ENCODE measurements at regions not wholly inside any gene's neighbourhood (a gene's known extent, or its start where the extent isn't known, plus 50 kb on each side); places are given as distances from the start of the nearest gene placed in this dataset.

DNA sequence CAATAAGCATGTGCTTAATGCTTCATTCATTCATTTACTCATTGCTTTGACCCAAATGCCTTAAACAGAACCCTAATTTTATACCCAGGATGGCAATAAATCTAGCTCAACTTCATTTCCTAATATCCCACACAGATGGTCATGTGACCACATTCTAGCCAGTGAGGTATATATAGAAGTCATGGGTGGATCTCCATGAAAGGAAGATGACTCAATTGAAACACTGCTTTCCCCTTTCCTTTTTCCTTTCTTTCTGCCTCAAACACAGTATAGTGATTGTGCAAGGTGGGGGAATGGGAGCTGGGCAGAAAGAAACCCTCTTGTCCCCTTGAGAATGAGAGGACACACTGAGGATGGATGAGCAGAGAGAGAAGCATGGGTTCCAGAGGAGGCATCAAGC lies 183.5 kb upstream of the PRICKLE2 start:
- no peak overlapping the region for H3K4me3 ChIP-seq (ENCODE audit: low read depth, low read length)
- TF ChIP-seq, protein P1, sequence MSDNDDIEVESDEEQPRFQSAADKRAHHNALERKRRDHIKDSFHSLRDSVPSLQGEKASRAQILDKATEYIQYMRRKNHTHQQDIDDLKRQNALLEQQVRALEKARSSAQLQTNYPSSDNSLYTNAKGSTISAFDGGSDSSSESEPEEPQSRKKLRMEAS (IDR thresholded peaks at IDR 0.05; ENCODE audit: low read depth, low read length): no peak
- TF ChIP-seq POLR2A (IDR thresholded peaks at IDR 0.05; ENCODE audit: extremely low read depth, insufficient read length) (no peak), MYC (IDR thresholded peaks at IDR 0.05; ENCODE audit: low read depth, low read length) (no peak)
- TF ChIP-seq, protein P2, sequence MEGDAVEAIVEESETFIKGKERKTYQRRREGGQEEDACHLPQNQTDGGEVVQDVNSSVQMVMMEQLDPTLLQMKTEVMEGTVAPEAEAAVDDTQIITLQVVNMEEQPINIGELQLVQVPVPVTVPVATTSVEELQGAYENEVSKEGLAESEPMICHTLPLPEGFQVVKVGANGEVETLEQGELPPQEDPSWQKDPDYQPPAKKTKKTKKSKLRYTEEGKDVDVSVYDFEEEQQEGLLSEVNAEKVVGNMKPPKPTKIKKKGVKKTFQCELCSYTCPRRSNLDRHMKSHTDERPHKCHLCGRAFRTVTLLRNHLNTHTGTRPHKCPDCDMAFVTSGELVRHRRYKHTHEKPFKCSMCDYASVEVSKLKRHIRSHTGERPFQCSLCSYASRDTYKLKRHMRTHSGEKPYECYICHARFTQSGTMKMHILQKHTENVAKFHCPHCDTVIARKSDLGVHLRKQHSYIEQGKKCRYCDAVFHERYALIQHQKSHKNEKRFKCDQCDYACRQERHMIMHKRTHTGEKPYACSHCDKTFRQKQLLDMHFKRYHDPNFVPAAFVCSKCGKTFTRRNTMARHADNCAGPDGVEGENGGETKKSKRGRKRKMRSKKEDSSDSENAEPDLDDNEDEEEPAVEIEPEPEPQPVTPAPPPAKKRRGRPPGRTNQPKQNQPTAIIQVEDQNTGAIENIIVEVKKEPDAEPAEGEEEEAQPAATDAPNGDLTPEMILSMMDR (IDR thresholded peaks at IDR 0.05; ENCODE audit: low read depth, low read length): no peak
- no peak for DNase-seq (ENCODE audit: low read depth)

DNA sequence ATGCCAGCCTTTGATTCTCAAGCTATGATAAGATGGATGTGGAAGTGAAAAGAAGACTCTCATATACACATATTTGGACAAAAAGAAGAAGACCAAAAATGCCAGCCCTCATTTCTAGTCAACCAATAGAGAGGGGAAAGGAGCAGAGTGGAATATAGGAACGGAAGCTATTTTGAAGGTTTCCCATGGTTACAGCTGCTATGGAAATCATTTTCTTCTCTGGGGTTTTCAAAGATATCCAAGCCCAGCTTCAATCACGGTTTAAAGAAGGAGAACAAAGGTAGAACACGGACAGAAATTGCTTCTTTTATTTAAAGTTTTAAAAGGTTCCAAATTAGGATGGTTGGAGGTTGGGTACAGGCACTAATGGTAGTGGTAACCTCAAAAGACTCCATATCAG lies 181.0 kb upstream of the PRICKLE2 start:
- no peak overlapping the region for H3K4me3 ChIP-seq (ENCODE audit: low read depth, low read length)
- no peak for DNase-seq (ENCODE audit: low read depth)
- TF ChIP-seq, protein P2 (IDR thresholded peaks at IDR 0.05; ENCODE audit: low read depth, low read length): no peak
- TF ChIP-seq, protein P1 (IDR thresholded peaks at IDR 0.05; ENCODE audit: low read depth, low read length): no peak
- TF ChIP-seq POLR2A (IDR thresholded peaks at IDR 0.05; ENCODE audit: extremely low read depth, insufficient read length) (no peak), MYC (IDR thresholded peaks at IDR 0.05; ENCODE audit: low read depth, low read length) (no peak)

DNA sequence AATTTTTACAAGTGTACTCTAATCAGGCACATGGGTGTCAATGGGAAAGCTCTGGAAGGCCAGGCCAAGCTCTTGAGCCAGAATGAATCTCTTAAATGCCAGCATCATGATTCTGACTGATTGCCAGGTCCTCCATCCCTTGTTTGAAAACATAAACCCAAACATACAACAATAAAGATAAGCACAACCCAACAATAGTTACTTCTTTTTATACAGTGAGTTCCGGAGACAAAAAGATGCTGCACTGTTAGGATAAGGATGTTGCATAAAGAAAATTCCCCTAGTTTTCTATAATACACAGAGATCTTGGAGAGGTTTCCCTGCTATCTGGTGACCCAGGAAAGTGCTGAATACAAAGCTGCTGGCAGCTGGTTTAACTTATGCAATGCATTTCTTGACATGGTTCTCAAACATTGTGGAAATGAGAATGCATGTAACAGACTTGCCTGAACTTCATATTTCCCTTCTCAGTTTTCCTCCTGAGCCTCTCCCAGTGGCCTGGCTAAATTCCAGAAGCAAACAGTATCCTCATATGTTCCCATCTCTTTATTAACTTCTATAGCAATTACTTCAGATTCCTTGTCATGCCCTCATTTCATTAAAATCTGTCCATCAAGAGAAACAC lies 180.1 kb upstream of the PRICKLE2 start:
- DNase-seq (ENCODE audit: low read depth): no peak
- TF ChIP-seq MYC (IDR thresholded peaks at IDR 0.05; ENCODE audit: low read depth, low read length): no peak
- TF ChIP-seq, protein P2 (IDR thresholded peaks at IDR 0.05; ENCODE audit: low read depth, low read length): no peak
- TF ChIP-seq POLR2A (IDR thresholded peaks at IDR 0.05; ENCODE audit: extremely low read depth, insufficient read length): no peak
- TF ChIP-seq, protein P1 (IDR thresholded peaks at IDR 0.05; ENCODE audit: low read depth, low read length): no peak
- no peak overlapping the region for H3K4me3 ChIP-seq (ENCODE audit: low read depth, low read length)

DNA sequence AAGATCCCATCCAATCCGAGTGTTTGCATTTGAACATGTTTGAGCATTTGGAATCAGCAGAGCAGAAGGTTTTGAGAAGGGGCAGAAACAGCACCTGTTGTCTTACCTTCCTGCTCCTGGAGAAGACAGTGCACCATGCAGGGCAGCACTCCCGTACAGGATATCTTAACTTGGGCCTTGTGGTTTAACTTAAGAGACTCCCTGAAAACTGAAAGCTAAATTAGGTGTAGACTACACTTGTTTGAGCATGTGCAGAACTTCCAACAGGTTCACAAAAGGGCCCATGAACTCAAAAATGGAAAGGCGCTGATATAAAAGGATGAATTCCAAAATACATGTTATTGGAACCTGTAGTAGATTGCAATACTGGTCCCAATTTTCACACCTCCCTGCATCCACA lies 175.4 kb upstream of the PRICKLE2 start:
- H3K4me3 ChIP-seq (ENCODE audit: low read depth, low read length): no peak overlapping the region
- TF ChIP-seq MYC (IDR thresholded peaks at IDR 0.05; ENCODE audit: low read depth, low read length): no peak
- TF ChIP-seq, protein P2 (IDR thresholded peaks at IDR 0.05; ENCODE audit: low read depth, low read length): no peak
- TF ChIP-seq POLR2A (IDR thresholded peaks at IDR 0.05; ENCODE audit: extremely low read depth, insufficient read length): no peak
- TF ChIP-seq, protein P1 (IDR thresholded peaks at IDR 0.05; ENCODE audit: low read depth, low read length): no peak
- DNase-seq (ENCODE audit: low read depth): no peak

DNA sequence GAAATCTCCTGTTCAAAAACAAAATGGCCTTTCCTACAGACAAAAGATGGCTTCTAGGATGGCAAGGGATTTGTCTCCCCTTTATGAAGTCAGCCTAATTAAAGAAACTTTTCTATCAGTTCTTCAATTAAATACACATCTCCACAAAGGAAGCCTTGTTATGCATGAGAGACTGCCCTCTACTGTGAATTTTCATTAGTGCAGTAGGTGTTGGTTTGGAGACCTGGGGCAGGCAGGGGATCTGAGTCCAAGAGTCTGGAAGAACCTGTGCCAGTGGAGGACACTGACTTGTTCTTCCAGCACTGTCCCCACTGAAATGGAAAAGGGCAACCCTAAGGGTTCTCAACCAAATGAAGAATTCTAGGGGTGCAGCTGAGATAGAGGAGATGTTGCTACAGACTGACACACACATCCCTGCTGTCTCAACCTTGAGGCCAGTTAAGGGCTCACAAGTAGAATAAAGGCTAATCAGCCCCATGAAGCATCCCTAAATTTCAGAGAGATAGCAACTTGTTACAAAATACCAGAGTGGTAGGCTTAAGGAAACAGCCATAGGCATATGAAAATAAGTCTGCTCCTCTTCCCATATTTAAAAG lies 174.0 kb upstream of the PRICKLE2 start:
- peak; percentile 36 for DNase-seq (ENCODE audit: low read depth)
- TF ChIP-seq, protein P2 (IDR thresholded peaks at IDR 0.05; ENCODE audit: low read depth, low read length): peak; percentile 47
- no peak for TF ChIP-seq MYC (IDR thresholded peaks at IDR 0.05; ENCODE audit: low read depth, low read length)
- no peak overlapping the region for H3K4me3 ChIP-seq (ENCODE audit: low read depth, low read length)
